ENCODE measurements at regions not wholly inside any gene's neighbourhood (a gene's known extent, or its start where the extent isn't known, plus 50 kb on each side); places are given as distances from the start of the nearest gene placed in this dataset.

- ATAC-seq (no peak), DNase-seq (no peak), FAIRE-seq (no peak)
- H3K27me3 ChIP-seq, result no peaks in the 10 kb centered on the region
- no peak overlapping the region for H3K4me3 ChIP-seq
- no peak overlapping the region for H3K27ac ChIP-seq
- H3K4me1 ChIP-seq, result no peaks in the 10 kb centered on the region
- 52 to 76% methylated on average over 7 of the region's 7 CpGs for WGBS, 2 donors
- intact Hi-C loops (cut with DNase I), result no loop called here
- no peak for TF ChIP-seq CTCF (IDR thresholded peaks at IDR 0.05)
- H3K36me3 ChIP-seq, result no peaks in the 10 kb centered on the region
- no peaks in the 10 kb centered on the region for H3K9me3 ChIP-seq
Measured at GRCh38 chr1:163406772-163407171, 85.0 kb downstream of the NUF2 start.

- H3K27ac ChIP-seq, result no peak overlapping the region
- no peaks in the 10 kb centered on the region for H3K4me1 ChIP-seq
- DNase-seq (no peak), ATAC-seq (no peak), FAIRE-seq (no peak)
- no peaks in the 10 kb centered on the region for H3K9me3 ChIP-seq
- TF ChIP-seq CTCF (IDR thresholded peaks at IDR 0.05), result no peak
- H3K36me3 ChIP-seq, result no peaks in the 10 kb centered on the region
- H3K27me3 ChIP-seq, result no peaks in the 10 kb centered on the region
- intact Hi-C loops (cut with DNase I), result no loop called here
- 75 to 79% methylated on average over 24 of the region's 24 CpGs for WGBS, 2 donors
- H3K4me3 ChIP-seq, result no peak overlapping the region
Measured at GRCh38 chr1:163408262-163408661, 86.5 kb downstream of the NUF2 start.

- intact Hi-C loops (cut with DNase I), result loop anchor here in 1 of 3 donors (10.0 kb wide), 1 partner anchor 94 kb away; no protein-coding TSS in a partner anchor
- peak in 2 of 6 donors; percentile 17 to 33 for DNase-seq
- H3K36me3 ChIP-seq, result no peaks in the 10 kb centered on the region
- TF ChIP-seq CTCF (IDR thresholded peaks at IDR 0.05), result peak; percentile 60 to 77 (median 68)
- H3K4me3 ChIP-seq, result no peak overlapping the region
- FAIRE-seq, result peak; percentile 17
- H3K27ac ChIP-seq, result no peak overlapping the region
- no peaks in the 10 kb centered on the region for H3K27me3 ChIP-seq
- ATAC-seq, result peak in 2 of 4 donors; percentile 56 to 61
- no peaks in the 10 kb centered on the region for H3K4me1 ChIP-seq
- H3K9me3 ChIP-seq, result no peaks in the 10 kb centered on the region
- 14 to 15% methylated on average over 10 of the region's 10 CpGs for WGBS, 2 donors
Measured at GRCh38 chr1:163410073-163410999, 88.6 kb downstream of the NUF2 start.

- WGBS, 2 donors, result 95 to 96% methylated on average over 1 of the region's 1 CpG
- no peak overlapping the region for H3K4me3 ChIP-seq
- no peak for FAIRE-seq
- ATAC-seq, result no peak
- no peak for TF ChIP-seq CTCF (IDR thresholded peaks at IDR 0.05)
- no peaks in the 10 kb centered on the region for H3K9me3 ChIP-seq
- H3K27me3 ChIP-seq, result no peaks in the 10 kb centered on the region
- H3K36me3 ChIP-seq, result no peaks in the 10 kb centered on the region
- H3K27ac ChIP-seq, result no peak overlapping the region
- intact Hi-C loops (cut with DNase I), result loop anchor here in 1 of 3 donors (10.0 kb wide), 1 partner anchor 93 kb away; no protein-coding TSS in a partner anchor
- H3K4me1 ChIP-seq, result no peaks in the 10 kb centered on the region
- DNase-seq, result no peak
Measured at GRCh38 chr1:163412221-163412620, 90.5 kb downstream of the NUF2 start.

GRCh38 chr1:163414778-163415177 is 93.0 kb downstream of the NUF2 start:
- no peaks in the 10 kb centered on the region for H3K27me3 ChIP-seq
- no peaks in the 10 kb centered on the region for H3K36me3 ChIP-seq
- no peak for DNase-seq
- no peak for TF ChIP-seq CTCF (IDR thresholded peaks at IDR 0.05)
- no peaks in the 10 kb centered on the region for H3K9me3 ChIP-seq
- 66 to 79% methylated on average over 3 of the region's 3 CpGs for WGBS, 2 donors
- H3K4me3 ChIP-seq, result no peak overlapping the region
- no peaks in the 10 kb centered on the region for H3K4me1 ChIP-seq
- ATAC-seq, result no peak
- no peak for FAIRE-seq
- H3K27ac ChIP-seq, result no peak overlapping the region
- intact Hi-C loops (cut with DNase I), result loop anchor here in 1 of 3 donors (10.0 kb wide), 1 partner anchor 90 kb away; no protein-coding TSS in a partner anchor
